GM12878 (cell line): ENCODE measurements at regions not wholly inside any gene's neighbourhood (a gene's known extent, or its start where the extent isn't known, plus 50 kb on each side); places are given as distances from the start of the nearest gene placed in this dataset.

Experiments used
- ATAC-seq: fragments of 200-7000 bp; cut with Tn5 transposase; 3 replicates; pipeline ENCODE4 v1.9.1; 2020; ENCODE audit warnings: mild to moderate bottlenecking, moderate library complexity
- BruUV-seq: library from RNA; stranded (reverse); fragments of 400-500 nt; replicated peaks from 2 replicates; lab custom pipeline; 2021; lab: Mats Ljungman, UMichigan
- CTCF ChIA-PET: fragments of 300-600 bp; sonication (Branson Sonifier 250); formaldehyde crosslinking; extraction: SDS; loops from one replicate; lab custom pipeline; 2021; ENCODE audit warnings: inconsistent platforms; lab: Yijun Ruan, JAX
- POLR2A ChIA-PET: fragments of 350-600 bp; formaldehyde crosslinking; extraction: SDS; loops from one replicate; lab custom pipeline; 2021; ENCODE audit warnings: inconsistent platforms; lab: Charles Lee
- RAD21 ChIA-PET: fragments of 300-600 bp; sonication (Branson Sonifier 250); formaldehyde crosslinking; loops from one replicate; lab custom pipeline; 2023; ENCODE audit warnings: antibody characterized with exemption; ENCODE audit not compliant: unreplicated experiment; lab: Charles Lee
- SMC1A ChIA-PET: fragments of 300-600 bp; sonication (Branson Sonifier 250); formaldehyde crosslinking; loops from one replicate; lab custom pipeline; 2023; ENCODE audit not compliant: unreplicated experiment, uncharacterized antibody; lab: Charles Lee
- DNase-seq: peaks from one replicate; pipeline ENCODE4 v3.0.0-alpha.2; 2011; ENCODE audit warnings: low read depth, low spot score
- FAIRE-seq: peaks from 3 replicates; lab custom pipeline; 2011; peaks lifted over from hg19 to GRCh38; lab: Jason Lieb, UNC
- H2AFZ ChIP-seq: 2 replicates; pipeline ENCODE4 v1.6.0; 2011; ENCODE audit warnings: low read depth, low read length, control low read depth; ENCODE audit not compliant: control insufficient read depth
- H3K27ac ChIP-seq: 2 replicates; pipeline ENCODE4 v1.5.1; 2011; ENCODE audit warnings: control low read depth; ENCODE audit not compliant: control insufficient read depth, insufficient read depth
- H3K27me3 ChIP-seq, 2 experiments: replicated peaks in 1 of 2; 2 replicates each; pipeline versions ENCODE4 v1.6.0 to v1.6.1; 2011; ENCODE audit warnings: low read length in 1 of 2; ENCODE audit not compliant: control insufficient read depth in 2 of 2, insufficient read depth in 2 of 2
- H3K36me3 ChIP-seq, 2 experiments: 2 replicates each; pipeline ENCODE4 v1.5.1; 2011; ENCODE audit warnings: low read length in 1 of 2; ENCODE audit not compliant: control insufficient read depth in 2 of 2, insufficient read depth in 2 of 2
- H3K4me1 ChIP-seq: 2 replicates; pipeline ENCODE4 v1.6.1; 2011; ENCODE audit warnings: mild to moderate bottlenecking, low read length, moderate library complexity, mixed read lengths; ENCODE audit not compliant: control insufficient read depth, insufficient read depth
- H3K4me2 ChIP-seq: 2 replicates; pipeline ENCODE4 v1.6.0; 2011; ENCODE audit warnings: control low read depth; ENCODE audit not compliant: control insufficient read depth, insufficient read depth
- H3K4me3 ChIP-seq: fragments of 200-600 bp; sonication (generic); 2 replicates; pipeline ENCODE4 v1.5.1; 2016
- H3K79me2 ChIP-seq: 2 replicates; pipeline ENCODE4 v1.6.0; 2011; ENCODE audit warnings: low read length; ENCODE audit not compliant: control insufficient read depth, insufficient read depth
- H3K9ac ChIP-seq: 2 replicates; pipeline ENCODE4 v1.8.0; 2011; ENCODE audit warnings: low read length, control low read depth, mixed read lengths; ENCODE audit not compliant: control insufficient read depth, insufficient read depth
- H3K9me3 ChIP-seq: replicated peaks from 3 replicates; pipeline ENCODE4 v1.5.1; 2011; ENCODE audit warnings: mild to moderate bottlenecking, low read length; ENCODE audit not compliant: control insufficient read depth, insufficient read depth
- H4K20me1 ChIP-seq: 2 replicates; pipeline ENCODE4 v1.6.0; 2011; ENCODE audit not compliant: control insufficient read depth, insufficient read depth
- ASH2L ChIP-seq: fragments of 300-600, 200-600 bp; sonication (generic); IDR thresholded peaks from 2 replicates; pipeline ENCODE4 v1.6.1; 2017; ENCODE audit warnings: low read depth, mild to moderate bottlenecking, borderline replicate concordance
- CBX3 ChIP-seq: fragments of 200-600 bp; sonication (generic); IDR thresholded peaks from 2 replicates; pipeline ENCODE4 v1.6.1; 2016; ENCODE audit warnings: low read depth, borderline replicate concordance
- CEBPB ChIP-seq, 2 experiments: fragments of 150-350 bp in 1 of 2; IDR thresholded peaks; 2 replicates each; pipeline ENCODE4 v1.6.1; 2012 to 2014; ENCODE audit warnings: low read depth in 2 of 2, low read length in 2 of 2, borderline replicate concordance in 1 of 2, inconsistent platforms in 1 of 2
- CHD2 ChIP-seq: IDR thresholded peaks from 2 replicates; pipeline ENCODE4 v1.6.1; 2011; ENCODE audit warnings: low read depth, low read length, improper control_type of control experiment, borderline replicate concordance
- HCFC1 ChIP-seq: fragments of 150-350 bp; IDR thresholded peaks from 2 replicates; pipeline ENCODE4 v1.6.1; 2014; ENCODE audit warnings: low read length
- JUND ChIP-seq: IDR thresholded peaks from 2 replicates; pipeline ENCODE4 v1.6.1; 2012; ENCODE audit warnings: low read depth, mild to moderate bottlenecking, low read length, improper control_type of control experiment, moderate library complexity
- NFYB ChIP-seq: IDR thresholded peaks from 2 replicates; pipeline ENCODE4 v1.6.1; 2011; ENCODE audit warnings: low read depth, mild to moderate bottlenecking, low read length, improper control_type of control experiment, moderate library complexity; ENCODE audit not compliant: insufficient read depth
- PML ChIP-seq: IDR thresholded peaks from 2 replicates; pipeline ENCODE4 v1.6.1; 2012; ENCODE audit warnings: low read length, inconsistent platforms
- WRNIP1 ChIP-seq: IDR thresholded peaks from 2 replicates; pipeline ENCODE4 v1.6.1; 2011; ENCODE audit warnings: low read depth, low read length, improper control_type of control experiment, borderline replicate concordance
- ZZZ3 ChIP-seq: IDR thresholded peaks from 2 replicates; pipeline ENCODE4 v1.6.1; 2011; ENCODE audit warnings: low read depth; ENCODE audit not compliant: control insufficient read depth, insufficient read length
- WGBS: methylation state at CpG from one replicate; pipeline ENCODE4 v1.1.6; 2016; ENCODE audit warnings: low lambda C conversion rate; ENCODE audit not compliant: insufficient replicate concordance, insufficient coverage; ENCODE audit errors: missing lambda C conversion rate; 5-methylcytosine and 5-hydroxymethylcytosine counted together
- in situ Hi-C: fragments of 300-500 bp; cut with MboI; formaldehyde crosslinking; loops from 9 replicates; pipeline ENCODE4 v1.14.3; 2018; ENCODE audit warnings: mixed read lengths
- intact Hi-C: fragments of 100-400 bp; cut with micrococcal nuclease; formaldehyde crosslinking; loops from one replicate; pipeline ENCODE4 v1.14.2; 2022; ENCODE audit not compliant: unreplicated experiment
- TF ChIP-seq, protein P1 (sequence below): fragments of 450-650 bp; IDR thresholded peaks from 2 replicates; pipeline ENCODE4 v1.6.1; 2016; ENCODE audit warnings: mild to moderate bottlenecking
- TF ChIP-seq, protein P2 (sequence below): fragments of 450-650 bp; IDR thresholded peaks from 2 replicates; pipeline ENCODE4 v1.6.1; 2016; ENCODE audit warnings: mild to moderate bottlenecking, moderate library complexity, borderline replicate concordance
- TF ChIP-seq, protein P3 (sequence below): fragments of 450-650 bp; formaldehyde crosslinking; IDR thresholded peaks from 2 replicates; pipeline ENCODE4 v1.4.0; 2022; ENCODE audit warnings: mild to moderate bottlenecking, moderate library complexity

DNA sequence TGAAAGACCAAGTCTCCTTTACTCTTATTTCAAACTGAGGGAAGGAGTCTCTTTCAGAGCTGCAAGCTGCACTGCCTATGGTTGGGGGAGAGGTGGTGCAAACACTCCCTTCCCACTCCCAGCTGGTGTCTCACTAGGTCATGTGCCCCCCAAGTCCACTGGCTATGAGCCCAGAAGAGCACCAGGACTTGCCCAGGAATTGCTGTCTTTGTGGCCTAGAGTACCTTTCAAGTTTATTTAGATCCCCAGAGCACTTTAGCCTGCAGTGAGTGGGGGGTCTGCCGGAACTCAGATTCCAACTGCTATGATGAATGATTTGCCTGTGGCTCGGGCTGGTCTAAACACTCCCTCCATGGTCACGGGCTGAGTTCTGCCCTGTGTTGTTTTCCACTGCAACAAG is 192.6 kb upstream of the CITED2 start:
- WGBS = 92% methylated on average over 3 of the region's 3 CpGs
- Histone ChIP-seq H3K27me3 (no peaks in the 10 kb centered on the region), H3K4me2 (no peak overlapping the region), H3K4me3 (no peak overlapping the region), H3K9me3 (no peaks in the 10 kb centered on the region; the same call in 2 of the 3 replicates), H3K36me3 (no peaks in the 10 kb centered on the region), H3K9ac (no peak overlapping the region), H4K20me1 (no peaks in the 10 kb centered on the region), H3K79me2 (no peaks in the 10 kb centered on the region), H2AFZ (no peak overlapping the region), H3K27ac (no peak overlapping the region), H3K4me1 (no peaks in the 10 kb centered on the region)
- RAD21 ChIA-PET = interaction anchor here (1.5 kb wide), 1 partner anchor 192 kb away, joined by 3 read pairs; no protein-coding TSS in a partner anchor
- DNase-seq (no peak), FAIRE-seq (no peak), ATAC-seq (no peak)
- BruUV-seq = no TSS peak
- SMC1A ChIA-PET = interaction anchor here (0.8 kb wide), 1 partner anchor 193 kb away, joined by 3 read pairs; no protein-coding TSS in a partner anchor
- in situ Hi-C loops = no loop called here
- intact Hi-C loops = no loop called here
- POLR2A ChIA-PET = no interaction called here
- CTCF ChIA-PET = no interaction called here
- TF ChIP-seq, protein P1, sequence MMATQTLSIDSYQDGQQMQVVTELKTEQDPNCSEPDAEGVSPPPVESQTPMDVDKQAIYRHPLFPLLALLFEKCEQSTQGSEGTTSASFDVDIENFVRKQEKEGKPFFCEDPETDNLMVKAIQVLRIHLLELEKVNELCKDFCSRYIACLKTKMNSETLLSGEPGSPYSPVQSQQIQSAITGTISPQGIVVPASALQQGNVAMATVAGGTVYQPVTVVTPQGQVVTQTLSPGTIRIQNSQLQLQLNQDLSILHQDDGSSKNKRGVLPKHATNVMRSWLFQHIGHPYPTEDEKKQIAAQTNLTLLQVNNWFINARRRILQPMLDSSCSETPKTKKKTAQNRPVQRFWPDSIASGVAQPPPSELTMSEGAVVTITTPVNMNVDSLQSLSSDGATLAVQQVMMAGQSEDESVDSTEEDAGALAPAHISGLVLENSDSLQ = no peak
- TF ChIP-seq HCFC1 = no peak
- TF ChIP-seq CHD2 = no peak
- TF ChIP-seq, protein P2, sequence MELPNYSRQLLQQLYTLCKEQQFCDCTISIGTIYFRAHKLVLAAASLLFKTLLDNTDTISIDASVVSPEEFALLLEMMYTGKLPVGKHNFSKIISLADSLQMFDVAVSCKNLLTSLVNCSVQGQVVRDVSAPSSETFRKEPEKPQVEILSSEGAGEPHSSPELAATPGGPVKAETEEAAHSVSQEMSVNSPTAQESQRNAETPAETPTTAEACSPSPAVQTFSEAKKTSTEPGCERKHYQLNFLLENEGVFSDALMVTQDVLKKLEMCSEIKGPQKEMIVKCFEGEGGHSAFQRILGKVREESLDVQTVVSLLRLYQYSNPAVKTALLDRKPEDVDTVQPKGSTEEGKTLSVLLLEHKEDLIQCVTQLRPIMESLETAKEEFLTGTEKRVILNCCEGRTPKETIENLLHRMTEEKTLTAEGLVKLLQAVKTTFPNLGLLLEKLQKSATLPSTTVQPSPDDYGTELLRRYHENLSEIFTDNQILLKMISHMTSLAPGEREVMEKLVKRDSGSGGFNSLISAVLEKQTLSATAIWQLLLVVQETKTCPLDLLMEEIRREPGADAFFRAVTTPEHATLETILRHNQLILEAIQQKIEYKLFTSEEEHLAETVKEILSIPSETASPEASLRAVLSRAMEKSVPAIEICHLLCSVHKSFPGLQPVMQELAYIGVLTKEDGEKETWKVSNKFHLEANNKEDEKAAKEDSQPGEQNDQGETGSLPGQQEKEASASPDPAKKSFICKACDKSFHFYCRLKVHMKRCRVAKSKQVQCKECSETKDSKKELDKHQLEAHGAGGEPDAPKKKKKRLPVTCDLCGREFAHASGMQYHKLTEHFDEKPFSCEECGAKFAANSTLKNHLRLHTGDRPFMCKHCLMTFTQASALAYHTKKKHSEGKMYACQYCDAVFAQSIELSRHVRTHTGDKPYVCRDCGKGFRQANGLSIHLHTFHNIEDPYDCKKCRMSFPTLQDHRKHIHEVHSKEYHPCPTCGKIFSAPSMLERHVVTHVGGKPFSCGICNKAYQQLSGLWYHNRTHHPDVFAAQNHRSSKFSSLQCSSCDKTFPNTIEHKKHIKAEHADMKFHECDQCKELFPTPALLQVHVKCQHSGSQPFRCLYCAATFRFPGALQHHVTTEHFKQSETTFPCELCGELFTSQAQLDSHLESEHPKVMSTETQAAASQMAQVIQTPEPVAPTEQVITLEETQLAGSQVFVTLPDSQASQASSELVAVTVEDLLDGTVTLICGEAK = no peak
- TF ChIP-seq, protein P3, sequence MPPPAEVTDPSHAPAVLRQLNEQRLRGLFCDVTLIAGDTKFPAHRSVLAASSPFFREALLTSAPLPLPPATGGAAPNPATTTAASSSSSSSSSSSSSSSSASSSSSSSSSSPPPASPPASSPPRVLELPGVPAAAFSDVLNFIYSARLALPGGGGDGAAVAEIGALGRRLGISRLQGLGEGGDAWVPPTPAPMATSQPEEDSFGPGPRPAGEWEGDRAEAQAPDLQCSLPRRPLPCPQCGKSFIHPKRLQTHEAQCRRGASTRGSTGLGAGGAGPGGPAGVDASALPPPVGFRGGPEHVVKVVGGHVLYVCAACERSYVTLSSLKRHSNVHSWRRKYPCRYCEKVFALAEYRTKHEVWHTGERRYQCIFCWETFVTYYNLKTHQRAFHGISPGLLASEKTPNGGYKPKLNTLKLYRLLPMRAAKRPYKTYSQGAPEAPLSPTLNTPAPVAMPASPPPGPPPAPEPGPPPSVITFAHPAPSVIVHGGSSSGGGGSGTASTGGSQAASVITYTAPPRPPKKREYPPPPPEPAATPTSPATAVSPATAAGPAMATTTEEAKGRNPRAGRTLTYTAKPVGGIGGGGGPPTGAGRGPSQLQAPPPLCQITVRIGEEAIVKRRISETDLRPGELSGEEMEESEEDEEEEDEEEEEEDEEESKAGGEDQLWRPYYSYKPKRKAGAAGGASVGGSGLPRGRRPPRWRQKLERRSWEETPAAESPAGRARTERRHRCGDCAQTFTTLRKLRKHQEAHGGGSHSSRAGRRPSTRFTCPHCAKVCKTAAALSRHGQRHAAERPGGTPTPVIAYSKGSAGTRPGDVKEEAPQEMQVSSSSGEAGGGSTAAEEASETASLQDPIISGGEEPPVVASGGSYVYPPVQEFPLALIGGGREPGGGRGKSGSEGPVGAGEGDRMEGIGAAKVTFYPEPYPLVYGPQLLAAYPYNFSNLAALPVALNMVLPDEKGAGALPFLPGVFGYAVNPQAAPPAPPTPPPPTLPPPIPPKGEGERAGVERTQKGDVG = no peak
- no peak for TF ChIP-seq CEBPB (IDR thresholded peaks at IDR 0.05; ENCODE audit: borderline replicate concordance in 1 of 2, low read depth in 2 of 2, low read length in 2 of 2)
- TF ChIP-seq PML = no peak
- TF ChIP-seq NFYB = no peak
- no peak for TF ChIP-seq WRNIP1
- no peak for TF ChIP-seq JUND
- TF ChIP-seq CBX3 = no peak
- TF ChIP-seq ASH2L = no peak
- no peak for TF ChIP-seq ZZZ3
